Testis (tissue), 2 donors: ENCODE measurements at regions not wholly inside any gene's neighbourhood (a gene's known extent, or its start where the extent isn't known, plus 50 kb on each side); places are given as distances from the start of the nearest gene placed in this dataset.
"Not testable (repeated sequence)": the region's sequence is repeated elsewhere in the genome, so short reads cannot be mapped to it uniquely, and the experiment has no call there.

Experiments
- CTCF ChIP-seq, 3 experiments: fragments of 450-650 bp in 2 of 3; fragments of 200-600 bp in 1 of 3; sonication (generic) in 1 of 3; IDR thresholded peaks; one replicate each; pipeline ENCODE4 v1.5.1; 2016 to 2019; ENCODE audit warnings: antibody characterized with exemption in 3 of 3, mild to moderate bottlenecking in 2 of 3, moderate library complexity in 1 of 3
- POLR2A ChIP-seq: fragments of 450-650 bp; IDR thresholded peaks from one replicate; pipeline ENCODE4 v1.6.1; 2017; ENCODE audit warnings: antibody characterized with exemption, mild to moderate bottlenecking, moderate library complexity

- not testable (repeated sequence) for TF ChIP-seq CTCF (IDR thresholded peaks at IDR 0.05); POLR2A
Measured at GRCh38 chr18:10179326-10179725, 265.5 kb downstream of the VAPA start.
